GM21515 (cell line): ENCODE measurements at regions not wholly inside any gene's neighbourhood (a gene's known extent, or its start where the extent isn't known, plus 50 kb on each side); places are given as distances from the start of the nearest gene placed in this dataset.
"Not testable (repeated sequence)": the region's sequence is repeated elsewhere in the genome, so short reads cannot be mapped to it uniquely, and the experiment has no call there.

ENCODE experiments used
- ATAC-seq: cut with Tn5 transposase; IDR thresholded peaks from one replicate; pipeline ENCODE4 v1.9.1; 2021; ENCODE audit not compliant: unreplicated experiment

DNA sequence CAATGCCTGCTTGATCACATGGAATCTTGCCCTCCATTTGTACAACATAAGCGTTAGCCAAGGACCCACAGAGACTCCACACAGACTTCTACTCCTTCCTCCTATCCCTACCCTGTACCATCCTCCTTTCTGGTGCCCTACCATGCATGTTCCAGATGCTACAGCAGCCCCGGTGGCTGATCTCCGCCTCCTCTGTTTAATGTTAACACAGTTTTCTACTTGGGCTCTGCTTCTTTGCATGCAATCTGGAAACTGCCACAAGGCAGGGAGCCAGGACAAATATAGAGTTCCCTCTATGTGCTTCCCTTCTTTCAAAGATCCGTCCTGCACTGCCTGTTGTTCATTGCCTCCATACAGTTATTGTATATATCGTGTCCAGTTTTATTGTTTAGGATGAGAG is 368.6 kb upstream of the TENM3 start:
- ATAC-seq: no peak

DNA sequence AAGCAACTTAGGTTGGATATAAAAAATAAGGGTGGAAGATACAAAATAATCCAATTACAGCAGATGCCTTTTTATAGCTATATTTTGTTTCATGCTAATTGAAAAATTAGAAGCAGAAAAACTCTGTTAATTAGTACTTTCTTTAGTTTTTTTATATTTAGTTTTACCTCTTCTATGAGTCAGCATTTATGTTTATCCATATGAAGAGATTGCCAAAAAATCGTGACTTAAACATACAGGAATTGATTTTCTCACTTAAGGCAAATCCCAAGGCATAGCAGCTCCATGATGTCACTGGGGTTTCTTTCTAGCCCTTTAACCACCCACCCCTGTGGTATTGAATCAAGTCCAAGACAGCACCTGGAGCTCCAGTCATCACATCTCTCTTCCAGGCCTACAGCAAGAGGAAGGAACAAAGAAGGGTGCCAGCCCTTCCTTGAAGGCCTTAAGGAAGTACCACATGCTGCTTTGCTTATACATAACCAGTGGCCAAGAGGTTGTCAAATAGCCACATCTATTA is 365.8 kb upstream of the TENM3 start:
- no peak for ATAC-seq

DNA sequence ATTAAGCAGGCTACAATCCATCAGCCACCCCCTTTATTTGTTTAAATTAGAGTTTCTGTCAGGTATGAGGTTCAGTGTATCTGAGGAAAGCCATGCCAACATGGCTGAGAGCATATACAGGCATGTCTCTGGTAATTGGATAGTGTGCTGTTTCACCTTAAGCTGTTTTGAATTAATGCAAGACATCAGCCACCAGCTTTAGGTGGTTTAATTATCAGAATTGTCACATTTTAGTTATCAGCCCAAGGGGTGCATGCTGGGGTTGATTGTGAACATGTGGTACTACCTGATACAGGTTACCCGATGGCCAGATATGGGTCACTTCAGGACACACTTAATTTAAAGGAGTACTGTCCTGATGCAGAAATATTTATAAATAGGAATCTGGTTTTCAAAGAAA is 353.2 kb upstream of the TENM3 start:
- no peak for ATAC-seq

DNA sequence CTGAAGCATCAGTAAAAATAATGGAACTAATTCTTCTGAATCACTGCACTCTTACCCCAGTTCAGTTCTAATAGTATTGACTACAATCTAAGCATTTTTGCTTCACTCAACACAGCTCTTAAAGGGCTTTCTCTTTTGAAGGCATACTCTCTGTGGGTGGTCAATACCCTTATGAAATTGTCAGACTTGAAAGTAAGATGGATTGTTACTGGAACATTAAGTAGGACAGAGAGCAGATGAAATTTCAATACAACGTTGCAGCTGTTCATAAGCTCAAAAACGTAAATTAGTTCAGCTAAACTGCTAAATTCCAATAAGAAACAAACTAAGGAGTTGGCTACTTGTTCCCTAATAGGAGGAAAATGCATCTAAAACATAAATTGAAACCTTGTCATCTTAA is 352.3 kb upstream of the TENM3 start:
- ATAC-seq: no peak

DNA sequence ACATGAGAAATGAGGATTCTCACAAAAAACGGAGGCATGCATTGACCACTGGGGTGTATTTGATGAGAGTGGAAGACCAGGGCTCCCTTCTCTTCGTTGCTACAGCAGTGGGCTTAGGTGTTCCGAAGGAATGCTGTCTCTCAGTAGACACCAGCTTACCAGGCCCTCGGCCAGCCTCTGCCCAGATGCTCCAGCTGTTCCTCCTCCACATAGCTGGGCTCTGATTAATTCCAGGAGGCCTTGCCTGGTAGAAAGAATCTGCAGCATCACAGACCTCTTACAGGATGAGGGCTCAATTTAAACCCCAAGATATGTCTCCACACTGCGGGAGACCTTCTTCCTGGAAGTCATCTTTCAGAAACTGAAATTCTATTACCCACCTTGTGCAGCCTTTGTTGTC is 346.6 kb upstream of the TENM3 start:
- no peak for ATAC-seq

DNA sequence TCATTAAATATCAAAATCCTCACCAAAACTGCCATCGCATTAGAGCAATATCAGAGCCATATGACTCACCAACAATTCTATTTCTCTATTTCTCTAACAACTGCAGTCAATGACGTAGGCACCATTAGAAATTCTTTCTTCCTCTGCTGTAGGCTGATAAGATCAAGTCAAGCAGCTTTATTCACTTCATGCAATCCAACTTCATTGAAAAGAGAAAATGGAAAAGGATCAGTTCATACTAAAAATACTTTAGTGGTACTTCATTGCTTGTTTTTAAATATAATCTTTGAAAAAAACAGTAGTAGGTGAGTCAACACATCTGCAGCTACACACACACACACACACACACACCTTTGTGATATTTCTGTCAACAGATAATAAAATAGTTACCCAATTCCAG is 345.3 kb upstream of the TENM3 start:
- no peak for ATAC-seq

DNA sequence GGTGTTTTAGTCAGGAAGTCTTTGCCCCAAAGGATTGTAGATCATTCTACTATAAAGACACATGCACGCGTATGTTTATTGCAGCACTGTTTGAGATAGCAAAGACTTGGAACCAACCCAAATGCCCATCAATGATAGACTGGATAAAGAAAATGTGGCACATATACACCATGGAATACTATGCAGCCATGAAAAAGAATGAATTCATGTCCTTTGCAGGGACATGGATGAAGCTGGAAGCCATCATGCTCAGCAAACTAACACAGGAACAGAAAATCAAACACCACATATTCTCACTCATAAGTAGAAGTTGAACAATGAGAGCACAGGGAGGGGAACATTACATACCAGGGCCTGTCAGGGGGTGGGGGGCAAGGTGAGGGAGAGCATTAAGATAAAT is 340.8 kb upstream of the TENM3 start:
- ATAC-seq: not testable (repeated sequence)

DNA sequence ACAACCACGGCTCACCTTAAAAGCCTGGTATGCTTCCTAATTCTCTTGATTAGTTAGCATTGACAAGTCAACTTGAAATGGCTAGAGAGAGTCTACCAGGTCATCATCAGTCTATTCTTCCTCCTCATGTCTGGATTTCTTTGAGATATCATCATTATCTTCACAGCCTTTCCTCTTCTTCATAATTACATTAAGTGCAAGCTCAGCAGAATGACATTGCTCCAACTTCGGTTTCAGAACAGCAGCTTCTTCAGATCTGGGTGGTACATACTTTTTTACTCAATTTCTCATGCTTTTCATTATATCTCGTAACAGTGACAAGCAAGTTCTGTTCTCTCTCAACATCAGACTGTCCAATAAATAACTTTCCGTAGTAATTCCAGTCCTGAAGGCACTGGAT is 337.5 kb upstream of the TENM3 start:
- no peak for ATAC-seq

DNA sequence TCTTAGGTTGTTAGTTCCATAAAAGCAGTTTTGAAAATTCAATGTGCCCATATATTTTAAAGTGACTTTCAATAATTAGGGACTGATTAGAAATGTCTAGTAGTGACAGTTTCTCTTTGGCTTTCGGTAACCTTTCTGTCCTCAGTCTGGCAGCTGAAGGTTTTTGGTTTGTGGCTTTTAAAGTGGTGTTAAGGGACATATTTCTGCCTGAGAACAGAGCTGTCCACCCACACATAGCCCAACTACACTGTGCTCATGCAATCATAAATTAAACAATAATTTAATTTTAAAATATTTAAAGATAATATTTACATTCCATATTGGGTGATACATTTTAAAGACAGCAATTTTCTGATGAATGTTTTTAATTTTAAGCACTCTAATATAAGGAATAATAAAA is 335.0 kb upstream of the TENM3 start:
- no peak for ATAC-seq

DNA sequence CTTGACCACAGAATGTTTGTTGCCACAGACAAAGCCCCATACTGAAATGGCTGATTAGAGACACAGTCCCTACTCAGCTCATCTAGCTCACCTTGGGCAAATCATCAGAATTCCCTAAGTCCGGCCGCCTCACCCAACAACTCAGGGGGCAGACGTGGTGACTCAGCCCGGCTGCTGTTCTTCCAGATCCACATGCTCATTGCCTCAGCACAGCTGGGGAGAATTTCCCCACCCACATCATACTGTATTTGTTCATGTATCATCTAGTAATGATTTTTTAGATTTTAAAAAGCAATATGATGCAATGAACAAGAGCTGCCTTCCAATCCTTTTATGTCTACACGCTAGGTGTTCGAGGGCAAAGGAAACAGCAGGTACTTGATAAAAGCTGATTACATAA is 333.8 kb upstream of the TENM3 start:
- ATAC-seq: no peak

DNA sequence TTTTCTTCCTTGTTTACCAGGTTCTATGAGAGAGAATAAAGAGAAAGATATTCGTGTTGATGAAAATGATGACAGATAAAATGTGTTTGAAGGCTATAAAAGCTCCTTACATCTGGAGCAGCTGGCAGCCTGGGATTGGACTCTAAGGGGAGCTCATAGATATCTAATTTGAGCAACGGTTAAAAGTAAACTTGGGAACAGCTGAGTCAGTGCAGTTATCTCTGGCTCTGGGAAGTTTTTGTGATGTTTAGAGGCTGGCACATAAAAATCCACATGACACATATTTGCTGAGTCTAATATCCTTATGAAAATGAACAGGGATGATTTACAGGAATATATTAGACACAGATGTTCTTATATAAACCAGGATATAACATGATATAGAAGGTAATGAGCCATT is 331.8 kb upstream of the TENM3 start:
- no peak for ATAC-seq

DNA sequence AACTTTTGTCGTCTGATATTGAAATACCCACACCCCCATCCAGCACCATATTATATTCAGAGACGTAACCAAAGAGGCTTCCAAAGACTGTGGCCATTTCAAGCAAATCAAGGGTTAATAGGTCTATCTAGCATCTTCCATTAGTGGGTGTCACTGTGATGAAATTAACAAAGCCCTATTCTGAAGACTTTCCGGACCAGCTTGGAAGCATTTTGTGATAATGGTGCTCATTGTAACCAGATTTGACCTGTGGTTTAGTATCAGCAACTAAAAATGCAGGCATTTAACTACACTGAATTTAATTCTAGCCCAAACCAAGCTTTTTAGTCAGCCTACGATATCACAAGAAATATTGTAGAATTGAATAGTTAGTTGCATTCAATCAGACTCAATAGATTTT is 309.7 kb upstream of the TENM3 start:
- ATAC-seq: no peak

DNA sequence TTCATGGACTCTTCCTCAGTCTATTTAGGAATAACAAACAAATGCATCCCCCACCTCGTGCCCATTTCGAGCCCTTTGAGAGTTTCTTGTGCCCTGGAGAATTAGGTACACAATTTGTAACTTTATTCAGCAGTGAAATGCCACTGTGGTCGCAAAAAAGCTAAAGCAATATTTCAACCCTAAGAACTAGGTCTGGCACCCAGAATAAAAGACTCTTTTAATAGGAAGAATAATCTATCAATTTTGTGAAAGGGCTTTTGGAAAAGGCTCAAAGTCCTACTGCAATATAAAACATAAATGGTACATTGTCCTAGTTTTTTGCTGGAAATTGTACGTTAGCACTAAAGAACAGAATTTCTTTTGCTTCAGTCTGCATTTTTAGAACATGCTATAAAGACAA is 304.6 kb upstream of the TENM3 start:
- no peak for ATAC-seq

DNA sequence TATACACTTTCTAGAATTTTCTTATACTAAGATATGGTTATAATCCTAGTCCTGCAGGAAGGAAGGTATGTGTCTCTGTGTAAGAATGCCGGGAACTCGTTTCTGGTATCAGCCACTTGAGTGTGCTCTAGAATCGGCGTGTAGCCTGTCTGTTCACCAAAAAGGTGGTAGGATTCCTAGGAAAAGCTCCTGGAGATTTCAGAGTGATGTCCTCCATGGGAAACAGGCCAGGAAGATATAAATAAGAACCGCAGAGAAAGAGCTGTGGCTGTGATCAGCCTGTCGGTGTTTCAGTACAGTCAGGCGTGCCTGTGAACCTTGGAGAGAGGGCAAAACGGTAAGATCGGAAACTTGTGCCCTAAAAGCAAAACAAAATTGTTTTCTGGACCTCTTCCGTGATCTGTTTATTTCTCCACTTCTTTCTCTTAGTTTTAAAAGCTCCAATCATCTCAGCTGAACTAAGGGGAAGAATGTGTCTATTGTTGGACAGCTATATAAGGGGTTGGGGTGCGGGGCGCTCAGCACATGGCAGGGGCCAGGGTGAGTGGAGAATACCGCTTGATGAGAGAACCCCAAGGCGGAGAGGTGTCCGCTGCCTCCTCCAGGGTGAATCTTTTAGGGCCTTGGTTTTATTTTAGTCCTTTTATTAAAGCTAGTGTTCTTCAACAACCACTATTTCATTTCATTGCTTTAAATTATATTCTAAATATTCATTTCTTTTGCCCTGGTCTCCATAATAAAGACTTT is 303.8 kb upstream of the TENM3 start:
- ATAC-seq: no peak

DNA sequence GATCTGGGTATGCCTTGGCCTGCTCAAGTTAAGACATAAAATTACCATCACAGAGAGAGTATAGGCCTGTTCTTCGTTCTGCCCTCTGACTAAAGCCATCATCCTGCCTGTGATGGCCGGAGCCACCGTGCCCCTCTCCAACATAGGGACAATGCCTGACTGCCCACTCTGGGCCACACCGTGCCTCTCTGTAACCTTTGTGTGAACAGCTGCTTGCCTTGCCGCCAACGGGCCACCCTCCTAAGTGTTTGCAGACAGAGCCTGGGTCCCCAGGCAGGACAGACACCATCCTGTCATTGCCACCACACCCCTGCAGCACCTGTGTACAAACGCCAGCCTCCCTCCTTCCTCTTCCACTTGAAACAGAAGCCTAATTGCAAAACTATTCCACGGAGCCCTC is 298.7 kb upstream of the TENM3 start:
- ATAC-seq: no peak

DNA sequence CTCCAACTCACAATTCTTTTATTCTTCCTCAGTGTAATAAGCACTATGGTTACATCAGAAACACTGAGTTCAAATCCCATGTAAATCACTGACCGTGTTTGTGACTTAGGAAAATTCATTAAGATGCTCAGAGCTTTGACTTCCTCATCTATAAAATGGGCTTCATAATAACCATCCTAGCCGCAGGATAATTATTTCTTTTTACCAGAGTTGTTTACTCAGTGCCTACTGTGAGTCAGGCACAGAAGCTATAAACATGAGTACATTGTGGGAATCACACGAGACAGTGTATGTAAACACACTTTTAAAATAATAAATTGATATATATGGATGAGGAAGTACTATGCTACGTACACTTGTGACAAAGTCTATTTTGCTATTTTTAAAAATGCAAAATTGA is 296.3 kb upstream of the TENM3 start:
- no peak for ATAC-seq

DNA sequence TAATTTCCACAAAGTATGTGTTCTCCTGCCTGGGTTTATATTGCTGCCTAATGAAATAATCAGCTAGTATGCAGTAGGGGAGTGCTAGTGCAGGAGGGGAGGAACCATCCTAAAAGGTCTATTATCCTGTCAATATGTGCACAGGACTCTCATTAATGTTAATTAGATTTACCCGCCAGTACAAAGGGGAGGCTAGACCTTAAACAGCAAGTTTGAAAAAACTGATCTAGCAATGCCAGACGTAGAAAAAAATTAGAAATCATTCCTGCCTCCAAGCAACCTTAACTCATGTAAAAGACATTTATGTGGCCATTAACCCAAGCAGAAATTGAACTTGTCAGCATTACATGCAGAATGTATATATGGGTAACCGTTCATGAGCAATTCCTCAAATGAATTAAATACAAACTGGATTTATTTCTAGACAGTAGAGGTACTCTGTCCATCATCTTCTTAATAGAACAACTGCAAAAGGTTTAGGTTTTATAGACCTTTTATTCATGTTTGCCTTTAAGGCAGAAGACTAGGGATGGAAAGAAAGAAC is 294.3 kb upstream of the TENM3 start:
- no peak for ATAC-seq

DNA sequence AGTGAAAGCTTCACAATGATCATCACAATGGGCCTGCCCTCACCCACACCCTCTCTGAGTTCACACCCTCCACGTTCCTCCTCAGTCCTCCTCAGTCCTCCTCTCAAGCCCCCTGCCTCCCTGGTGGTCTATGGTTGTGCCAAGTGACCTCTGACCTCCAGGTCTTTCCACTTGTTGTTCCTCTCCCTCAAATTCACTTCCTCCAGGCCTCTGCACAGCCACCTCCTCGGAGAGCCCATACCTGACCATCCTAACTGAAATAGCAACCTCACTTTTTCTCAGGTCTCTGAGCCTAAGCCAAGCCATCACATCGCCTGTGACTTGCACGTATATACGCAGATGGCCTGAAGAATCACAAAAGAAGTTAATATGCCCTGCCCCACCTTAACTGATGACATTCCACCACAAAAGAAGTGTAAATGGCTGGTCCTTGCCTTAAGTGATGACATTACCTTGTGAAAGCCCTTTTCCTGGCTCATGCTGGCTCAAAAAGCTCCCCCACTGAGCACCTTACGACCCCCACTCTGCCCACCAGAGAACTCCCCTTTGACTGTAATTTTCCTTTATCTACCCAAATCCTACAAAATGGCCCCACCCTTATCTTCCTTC is 293.4 kb upstream of the TENM3 start:
- ATAC-seq: no peak

DNA sequence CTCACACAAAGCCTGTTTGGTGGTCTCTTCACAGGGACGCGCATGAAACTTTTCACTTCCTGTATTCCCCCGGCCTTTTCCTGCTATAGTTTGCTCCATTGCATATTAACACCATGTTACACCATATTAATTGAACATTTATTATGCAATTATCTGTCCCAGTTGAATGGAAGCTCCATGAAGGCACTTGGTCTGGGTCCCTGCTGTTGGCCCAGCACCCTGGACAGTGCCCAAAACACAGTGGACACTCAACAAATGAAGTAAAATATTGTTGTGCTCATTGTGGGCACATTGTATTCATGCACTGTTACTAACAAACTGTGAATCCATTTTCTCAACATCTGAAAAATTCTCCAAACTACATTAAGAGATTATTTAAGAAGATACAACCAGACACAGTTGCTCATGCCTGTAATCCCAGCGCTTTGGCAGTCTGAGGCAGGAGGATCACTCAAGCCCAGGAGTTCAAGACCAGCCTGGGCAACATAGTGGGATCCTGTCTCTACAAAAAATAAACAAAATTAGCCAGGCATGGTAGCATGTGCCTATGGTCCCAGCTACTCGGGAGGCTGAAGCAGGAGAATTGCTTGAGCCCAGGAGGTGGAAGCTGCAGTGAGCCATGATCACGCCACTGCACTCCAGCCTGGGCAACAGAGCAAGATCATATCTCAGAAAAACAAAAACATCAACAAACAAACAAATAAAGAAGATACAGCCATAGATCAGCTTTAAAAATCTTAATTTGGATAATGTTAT is 292.7 kb upstream of the TENM3 start:
- no peak for ATAC-seq

DNA sequence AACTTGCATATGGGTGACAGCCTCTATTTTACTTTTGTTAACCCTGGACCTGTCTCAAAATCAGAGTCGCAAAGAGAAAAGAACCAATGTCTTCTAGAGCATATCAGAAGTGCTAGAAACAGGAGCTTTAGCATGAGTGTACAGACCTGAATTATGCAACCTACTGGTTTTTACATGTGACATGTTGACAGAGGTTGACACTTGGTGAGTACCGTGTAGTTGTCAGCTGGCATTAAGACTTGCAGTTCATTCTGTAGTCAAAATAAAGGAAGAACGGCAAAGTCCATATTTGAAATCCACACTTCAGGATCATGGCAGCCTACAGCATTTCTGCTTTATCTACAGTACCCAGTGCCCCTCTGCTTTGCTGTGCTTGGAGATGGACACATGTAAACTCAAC is 291.9 kb upstream of the TENM3 start:
- no peak for ATAC-seq

DNA sequence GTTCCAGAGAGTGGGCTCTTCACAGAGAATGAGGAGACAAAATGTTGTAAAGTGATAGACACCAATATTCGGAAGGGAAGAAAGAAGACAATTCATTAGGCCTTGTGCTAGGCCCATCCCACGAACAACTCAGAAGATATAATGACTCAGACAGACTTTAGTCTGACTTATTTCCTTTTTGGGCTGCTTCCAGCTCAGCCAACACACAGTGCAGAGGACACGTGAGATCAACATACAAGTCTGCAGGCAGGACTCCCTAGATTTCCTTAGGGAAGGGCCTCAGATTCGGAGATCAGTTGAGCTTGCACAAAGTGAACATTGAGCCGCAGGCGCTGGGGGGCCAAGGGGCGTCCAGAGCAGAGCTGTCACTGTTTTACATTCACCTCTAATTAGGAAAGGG is 290.7 kb upstream of the TENM3 start:
- no peak for ATAC-seq

DNA sequence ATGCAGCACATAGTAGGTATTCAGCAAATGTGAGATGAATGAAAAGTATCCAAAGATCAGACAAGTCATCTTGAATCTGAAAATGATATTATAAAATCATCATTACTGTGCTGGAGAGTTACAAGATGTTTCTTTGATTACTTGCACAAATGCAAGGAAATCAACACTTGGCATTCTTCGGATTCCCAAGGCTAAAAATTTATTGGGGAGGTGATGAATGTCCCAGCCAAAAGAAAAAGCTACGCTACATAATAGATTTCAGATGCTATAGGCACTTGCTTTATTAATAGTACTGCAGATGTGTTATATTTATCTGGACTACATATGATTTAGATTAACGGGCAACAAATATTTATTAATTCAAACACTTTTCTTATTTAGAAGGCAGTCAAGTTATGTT is 286.7 kb upstream of the TENM3 start:
- ATAC-seq: no peak
